PC-3 (cell line): ENCODE measurements at regions not wholly inside any gene's neighbourhood (a gene's known extent, or its start where the extent isn't known, plus 50 kb on each side); places are given as distances from the start of the nearest gene placed in this dataset.

ENCODE experiments used
- EZH2phosphoT487 ChIP-seq: fragments of 300-600 bp; sonication (generic); IDR thresholded peaks from 2 replicates; pipeline ENCODE4 v1.6.1; 2018; ENCODE audit warnings: mild to moderate bottlenecking, antibody characterized with exemption, low read length, borderline replicate concordance
- TF ChIP-seq, protein P1 (sequence below): fragments of 300-600 bp; sonication (generic); conservative IDR thresholded peaks from 2 replicates; pipeline ENCODE4 v1.5.1; 2017; ENCODE audit warnings: antibody characterized with exemption, low read depth, mild to moderate bottlenecking, low read length

DNA sequence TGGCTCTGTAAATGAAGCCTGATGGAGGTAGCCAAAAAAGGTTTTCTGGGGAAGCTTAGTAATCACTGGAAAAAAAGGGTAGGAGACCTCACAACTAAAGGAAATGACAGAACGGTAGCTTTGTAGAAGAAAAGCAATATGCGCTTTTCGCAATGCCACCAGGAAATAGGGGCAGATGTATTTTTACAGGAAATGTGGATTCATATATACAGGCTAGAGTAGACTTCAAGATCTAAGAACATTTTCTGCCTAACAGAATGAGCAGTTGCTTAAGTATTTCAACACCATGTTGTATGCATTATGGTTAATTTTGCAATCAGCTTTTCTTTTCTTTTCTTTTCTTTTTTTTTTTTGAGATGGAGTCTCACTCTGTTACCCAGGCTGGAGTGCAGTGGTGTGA lies 219.6 kb downstream of the CD83 start:
- TF ChIP-seq, protein P1, sequence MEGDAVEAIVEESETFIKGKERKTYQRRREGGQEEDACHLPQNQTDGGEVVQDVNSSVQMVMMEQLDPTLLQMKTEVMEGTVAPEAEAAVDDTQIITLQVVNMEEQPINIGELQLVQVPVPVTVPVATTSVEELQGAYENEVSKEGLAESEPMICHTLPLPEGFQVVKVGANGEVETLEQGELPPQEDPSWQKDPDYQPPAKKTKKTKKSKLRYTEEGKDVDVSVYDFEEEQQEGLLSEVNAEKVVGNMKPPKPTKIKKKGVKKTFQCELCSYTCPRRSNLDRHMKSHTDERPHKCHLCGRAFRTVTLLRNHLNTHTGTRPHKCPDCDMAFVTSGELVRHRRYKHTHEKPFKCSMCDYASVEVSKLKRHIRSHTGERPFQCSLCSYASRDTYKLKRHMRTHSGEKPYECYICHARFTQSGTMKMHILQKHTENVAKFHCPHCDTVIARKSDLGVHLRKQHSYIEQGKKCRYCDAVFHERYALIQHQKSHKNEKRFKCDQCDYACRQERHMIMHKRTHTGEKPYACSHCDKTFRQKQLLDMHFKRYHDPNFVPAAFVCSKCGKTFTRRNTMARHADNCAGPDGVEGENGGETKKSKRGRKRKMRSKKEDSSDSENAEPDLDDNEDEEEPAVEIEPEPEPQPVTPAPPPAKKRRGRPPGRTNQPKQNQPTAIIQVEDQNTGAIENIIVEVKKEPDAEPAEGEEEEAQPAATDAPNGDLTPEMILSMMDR: no peak
- no peak for TF ChIP-seq EZH2phosphoT487
